DND-41 (cell line): ENCODE measurements at regions not wholly inside any gene's neighbourhood (a gene's known extent, or its start where the extent isn't known, plus 50 kb on each side); places are given as distances from the start of the nearest gene placed in this dataset.

Source experiments
- CTCF ChIP-seq: IDR thresholded peaks from 2 replicates; pipeline ENCODE4 v1.5.1; 2012; ENCODE audit warnings: borderline replicate concordance, low read length, moderate library complexity, mild to moderate bottlenecking; ENCODE audit not compliant: poor library complexity, severe bottlenecking; ENCODE audit errors: extremely low read depth
- EZH2 ChIP-seq: IDR thresholded peaks from 3 replicates; pipeline ENCODE4 v1.6.1; 2012; ENCODE audit warnings: borderline replicate concordance, low read depth, mild to moderate bottlenecking, moderate library complexity, low read length, inconsistent platforms; ENCODE audit not compliant: severe bottlenecking

DNA sequence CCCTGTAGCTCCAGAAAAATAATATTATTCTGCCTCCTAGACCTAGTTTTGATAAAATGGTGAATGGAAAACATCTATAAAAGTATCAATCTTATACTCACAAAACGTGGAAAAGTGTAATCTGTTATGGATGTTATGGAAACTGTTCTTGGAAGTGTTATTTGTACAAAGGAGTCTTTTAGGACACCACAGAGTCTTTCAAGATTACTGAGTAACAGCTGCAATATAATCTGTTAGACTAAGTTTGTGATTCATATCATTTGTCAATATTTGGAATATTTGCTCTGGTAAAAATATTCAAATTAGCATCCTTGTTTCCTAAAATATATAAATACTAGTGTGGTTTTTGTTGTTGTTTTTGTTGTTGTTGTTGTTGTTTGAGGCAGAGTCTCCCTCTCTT is 87.9 kb downstream of the RAD51AP2 start:
- TF ChIP-seq CTCF = no peak
- no peak for TF ChIP-seq EZH2
